GM23338 (cell line): ENCODE measurements at regions not wholly inside any gene's neighbourhood (a gene's known extent, or its start where the extent isn't known, plus 50 kb on each side); places are given as distances from the start of the nearest gene placed in this dataset.

Experiments used
- ATAC-seq: fragments of 200-7000 bp; cut with Tn5 transposase; 3 replicates; pipeline ENCODE4 v1.9.1; 2020
- DNase-seq: peaks from one replicate; pipeline ENCODE4 v3.0.0-alpha.2; 2015; ENCODE audit warnings: low spot score
- H2AFZ ChIP-seq: fragments of 200-600 bp; sonication (generic); 2 replicates; pipeline ENCODE4 v1.8.0; 2016; ENCODE audit warnings: antibody characterized with exemption, mild to moderate bottlenecking, moderate library complexity
- H3F3A ChIP-seq: fragments of 200-600 bp; sonication (generic); replicated peaks from 2 replicates; pipeline ENCODE4 v1.8.0; 2017; ENCODE audit warnings: antibody characterized with exemption, mixed run types, low read depth
- H3K27ac ChIP-seq: fragments of 200-600 bp; sonication (generic); 2 replicates; pipeline ENCODE4 v1.6.1; 2016; ENCODE audit warnings: low read depth
- H3K27me3 ChIP-seq: fragments of 200-600 bp; sonication (generic); 2 replicates; pipeline ENCODE4 v1.8.0; 2016; ENCODE audit warnings: mild to moderate bottlenecking, mixed run types, moderate library complexity; ENCODE audit not compliant: insufficient read depth
- H3K36me3 ChIP-seq: fragments of 200-600 bp; sonication (generic); 2 replicates; pipeline ENCODE4 v1.8.0; 2016; ENCODE audit warnings: mild to moderate bottlenecking; ENCODE audit not compliant: insufficient read depth
- H3K4me1 ChIP-seq: fragments of 200-600 bp; sonication (generic); 2 replicates; pipeline ENCODE4 v1.8.0; 2016; ENCODE audit warnings: mild to moderate bottlenecking, moderate library complexity; ENCODE audit not compliant: insufficient read depth
- H3K4me2 ChIP-seq: fragments of 200-600 bp; sonication (generic); 2 replicates; pipeline ENCODE4 v1.7.1; 2017; ENCODE audit warnings: mixed run types
- H3K4me3 ChIP-seq: fragments of 200-600 bp; sonication (generic); 2 replicates; pipeline ENCODE4 v1.6.1; 2016; ENCODE audit warnings: mixed run types
- H3K79me2 ChIP-seq: fragments of 200-600 bp; sonication (generic); replicated peaks from 2 replicates; pipeline ENCODE4 v1.8.0; 2017; ENCODE audit warnings: mild to moderate bottlenecking; ENCODE audit not compliant: insufficient read depth
- H3K9me2 ChIP-seq: fragments of 200-600 bp; sonication (generic); 2 replicates; pipeline ENCODE4 v1.8.0; 2017; ENCODE audit not compliant: insufficient read depth
- H4K20me1 ChIP-seq: fragments of 200-600 bp; sonication (generic); replicated peaks from 2 replicates; pipeline ENCODE4 v1.8.0; 2017; ENCODE audit warnings: mild to moderate bottlenecking; ENCODE audit not compliant: insufficient read depth
- H3K27ac Mint-ChIP-seq: 2 replicates; pipeline ENCODE4 v1.8.0; 2020; ENCODE audit warnings: inconsistent platforms, mild to moderate bottlenecking, moderate library complexity, mixed read lengths
- H3K27me3 Mint-ChIP-seq: 3 replicates; pipeline ENCODE4 v1.8.0; 2022; ENCODE audit warnings: low read depth, mild to moderate bottlenecking, moderate library complexity, mixed read lengths, inconsistent platforms; ENCODE audit not compliant: insufficient read depth, poor library complexity
- H3K36me3 Mint-ChIP-seq: 3 replicates; pipeline ENCODE4 v1.8.0; 2021; ENCODE audit warnings: low read depth, mild to moderate bottlenecking, inconsistent platforms, moderate library complexity, mixed read lengths
- H3K4me1 Mint-ChIP-seq: 3 replicates; pipeline ENCODE4 v1.8.0; 2020; ENCODE audit warnings: mild to moderate bottlenecking, inconsistent platforms, mixed read lengths
- H3K4me3 Mint-ChIP-seq: 3 replicates; pipeline ENCODE4 v1.8.0; 2021; ENCODE audit warnings: moderate library complexity, mild to moderate bottlenecking, inconsistent platforms, mixed read lengths
- H3K9me3 Mint-ChIP-seq: 3 replicates; pipeline ENCODE4 v1.8.0; 2020; ENCODE audit warnings: moderate library complexity, mild to moderate bottlenecking, inconsistent platforms, mixed read lengths
- CREB1 ChIP-seq: fragments of 250-450 bp; sonication (Bioruptor Pico); IDR thresholded peaks from 2 replicates; pipeline ENCODE4 v1.5.0; 2020; ENCODE audit warnings: low read depth, mild to moderate bottlenecking, moderate library complexity
- ETS1 ChIP-seq: IDR thresholded peaks from 2 replicates; pipeline ENCODE4 v1.6.1; 2016; ENCODE audit warnings: antibody characterized with exemption
- EZH2 ChIP-seq: fragments of 200-600 bp; sonication (generic); IDR thresholded peaks from one replicate; pipeline ENCODE4 v1.8.0; 2017; ENCODE audit warnings: antibody characterized with exemption, mild to moderate bottlenecking, low read depth; ENCODE audit not compliant: unreplicated experiment
- EZH2phosphoT487 ChIP-seq: fragments of 200-600 bp; sonication (generic); IDR thresholded peaks from one replicate; pipeline ENCODE4 v1.8.1; 2018; ENCODE audit warnings: antibody characterized with exemption; ENCODE audit not compliant: unreplicated experiment
- JUNB ChIP-seq: IDR thresholded peaks from one replicate; pipeline ENCODE4 v1.6.1; 2016; ENCODE audit warnings: antibody characterized with exemption; ENCODE audit not compliant: unreplicated experiment
- NANOG ChIP-seq: IDR thresholded peaks from 2 replicates; pipeline ENCODE4 v1.6.1; 2016; ENCODE audit warnings: antibody characterized with exemption, borderline replicate concordance
- POLR2AphosphoS5 ChIP-seq: IDR thresholded peaks from 2 replicates; pipeline ENCODE4 v1.6.1; 2016; ENCODE audit warnings: antibody characterized with exemption, low read depth
- STAT1 ChIP-seq: IDR thresholded peaks from one replicate; pipeline ENCODE4 v1.6.1; 2016; ENCODE audit warnings: antibody characterized with exemption; ENCODE audit not compliant: unreplicated experiment
- ZNF114 ChIP-seq: fragments of 250-450 bp; sonication (Bioruptor Pico); IDR thresholded peaks from 2 replicates; pipeline ENCODE4 v1.5.0; 2020; ENCODE audit warnings: mild to moderate bottlenecking, moderate library complexity
- ZNF331 ChIP-seq: fragments of 250-450 bp; sonication (Bioruptor Pico); IDR thresholded peaks from 2 replicates; pipeline ENCODE4 v1.5.0; 2020; ENCODE audit warnings: low read depth, mild to moderate bottlenecking, moderate library complexity
- TF ChIP-seq, protein P1 (sequence below), 2 experiments: fragments of 200-600 bp in 1 of 2; sonication (generic) in 1 of 2; conservative IDR thresholded peaks; 2 replicates each; pipeline versions ENCODE4 v1.5.1 to v1.6.1; 2016 to 2017; ENCODE audit warnings: antibody characterized with exemption in 2 of 2, low read depth in 2 of 2, mild to moderate bottlenecking in 2 of 2, moderate library complexity in 1 of 2
- TF ChIP-seq, protein P2 (sequence below): IDR thresholded peaks from one replicate; pipeline ENCODE4 v1.6.1; 2018; ENCODE audit warnings: antibody characterized with exemption; ENCODE audit not compliant: unreplicated experiment
- TF ChIP-seq, protein P3 (sequence below): fragments of 250-450 bp; sonication (Bioruptor Pico); IDR thresholded peaks from 2 replicates; pipeline ENCODE4 v1.5.0; 2020; ENCODE audit warnings: mild to moderate bottlenecking, moderate library complexity

- H3K9me2 ChIP-seq = 0 out of 2 replicates have a peak, but pooled peaks cover 1% of the 10 kb centered on the region
- no peak for ATAC-seq
- TF ChIP-seq NANOG (no peak), ZNF114 (CRISPR knock-in tag) (no peak), JUNB (no peak), POLR2AphosphoS5 (no peak), EZH2phosphoT487 (no peak), CREB1 (CRISPR knock-in tag) (no peak), ZNF331 (no peak), ETS1 (no peak), EZH2 (no peak), STAT1 (no peak)
- TF ChIP-seq, protein P1, sequence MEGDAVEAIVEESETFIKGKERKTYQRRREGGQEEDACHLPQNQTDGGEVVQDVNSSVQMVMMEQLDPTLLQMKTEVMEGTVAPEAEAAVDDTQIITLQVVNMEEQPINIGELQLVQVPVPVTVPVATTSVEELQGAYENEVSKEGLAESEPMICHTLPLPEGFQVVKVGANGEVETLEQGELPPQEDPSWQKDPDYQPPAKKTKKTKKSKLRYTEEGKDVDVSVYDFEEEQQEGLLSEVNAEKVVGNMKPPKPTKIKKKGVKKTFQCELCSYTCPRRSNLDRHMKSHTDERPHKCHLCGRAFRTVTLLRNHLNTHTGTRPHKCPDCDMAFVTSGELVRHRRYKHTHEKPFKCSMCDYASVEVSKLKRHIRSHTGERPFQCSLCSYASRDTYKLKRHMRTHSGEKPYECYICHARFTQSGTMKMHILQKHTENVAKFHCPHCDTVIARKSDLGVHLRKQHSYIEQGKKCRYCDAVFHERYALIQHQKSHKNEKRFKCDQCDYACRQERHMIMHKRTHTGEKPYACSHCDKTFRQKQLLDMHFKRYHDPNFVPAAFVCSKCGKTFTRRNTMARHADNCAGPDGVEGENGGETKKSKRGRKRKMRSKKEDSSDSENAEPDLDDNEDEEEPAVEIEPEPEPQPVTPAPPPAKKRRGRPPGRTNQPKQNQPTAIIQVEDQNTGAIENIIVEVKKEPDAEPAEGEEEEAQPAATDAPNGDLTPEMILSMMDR (conservative IDR thresholded peaks at IDR 0.05; ENCODE audit: low read depth in 2 of 2) = no peak
- TF ChIP-seq, protein P2, sequence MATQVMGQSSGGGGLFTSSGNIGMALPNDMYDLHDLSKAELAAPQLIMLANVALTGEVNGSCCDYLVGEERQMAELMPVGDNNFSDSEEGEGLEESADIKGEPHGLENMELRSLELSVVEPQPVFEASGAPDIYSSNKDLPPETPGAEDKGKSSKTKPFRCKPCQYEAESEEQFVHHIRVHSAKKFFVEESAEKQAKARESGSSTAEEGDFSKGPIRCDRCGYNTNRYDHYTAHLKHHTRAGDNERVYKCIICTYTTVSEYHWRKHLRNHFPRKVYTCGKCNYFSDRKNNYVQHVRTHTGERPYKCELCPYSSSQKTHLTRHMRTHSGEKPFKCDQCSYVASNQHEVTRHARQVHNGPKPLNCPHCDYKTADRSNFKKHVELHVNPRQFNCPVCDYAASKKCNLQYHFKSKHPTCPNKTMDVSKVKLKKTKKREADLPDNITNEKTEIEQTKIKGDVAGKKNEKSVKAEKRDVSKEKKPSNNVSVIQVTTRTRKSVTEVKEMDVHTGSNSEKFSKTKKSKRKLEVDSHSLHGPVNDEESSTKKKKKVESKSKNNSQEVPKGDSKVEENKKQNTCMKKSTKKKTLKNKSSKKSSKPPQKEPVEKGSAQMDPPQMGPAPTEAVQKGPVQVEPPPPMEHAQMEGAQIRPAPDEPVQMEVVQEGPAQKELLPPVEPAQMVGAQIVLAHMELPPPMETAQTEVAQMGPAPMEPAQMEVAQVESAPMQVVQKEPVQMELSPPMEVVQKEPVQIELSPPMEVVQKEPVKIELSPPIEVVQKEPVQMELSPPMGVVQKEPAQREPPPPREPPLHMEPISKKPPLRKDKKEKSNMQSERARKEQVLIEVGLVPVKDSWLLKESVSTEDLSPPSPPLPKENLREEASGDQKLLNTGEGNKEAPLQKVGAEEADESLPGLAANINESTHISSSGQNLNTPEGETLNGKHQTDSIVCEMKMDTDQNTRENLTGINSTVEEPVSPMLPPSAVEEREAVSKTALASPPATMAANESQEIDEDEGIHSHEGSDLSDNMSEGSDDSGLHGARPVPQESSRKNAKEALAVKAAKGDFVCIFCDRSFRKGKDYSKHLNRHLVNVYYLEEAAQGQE = no peak
- TF ChIP-seq, protein P3, sequence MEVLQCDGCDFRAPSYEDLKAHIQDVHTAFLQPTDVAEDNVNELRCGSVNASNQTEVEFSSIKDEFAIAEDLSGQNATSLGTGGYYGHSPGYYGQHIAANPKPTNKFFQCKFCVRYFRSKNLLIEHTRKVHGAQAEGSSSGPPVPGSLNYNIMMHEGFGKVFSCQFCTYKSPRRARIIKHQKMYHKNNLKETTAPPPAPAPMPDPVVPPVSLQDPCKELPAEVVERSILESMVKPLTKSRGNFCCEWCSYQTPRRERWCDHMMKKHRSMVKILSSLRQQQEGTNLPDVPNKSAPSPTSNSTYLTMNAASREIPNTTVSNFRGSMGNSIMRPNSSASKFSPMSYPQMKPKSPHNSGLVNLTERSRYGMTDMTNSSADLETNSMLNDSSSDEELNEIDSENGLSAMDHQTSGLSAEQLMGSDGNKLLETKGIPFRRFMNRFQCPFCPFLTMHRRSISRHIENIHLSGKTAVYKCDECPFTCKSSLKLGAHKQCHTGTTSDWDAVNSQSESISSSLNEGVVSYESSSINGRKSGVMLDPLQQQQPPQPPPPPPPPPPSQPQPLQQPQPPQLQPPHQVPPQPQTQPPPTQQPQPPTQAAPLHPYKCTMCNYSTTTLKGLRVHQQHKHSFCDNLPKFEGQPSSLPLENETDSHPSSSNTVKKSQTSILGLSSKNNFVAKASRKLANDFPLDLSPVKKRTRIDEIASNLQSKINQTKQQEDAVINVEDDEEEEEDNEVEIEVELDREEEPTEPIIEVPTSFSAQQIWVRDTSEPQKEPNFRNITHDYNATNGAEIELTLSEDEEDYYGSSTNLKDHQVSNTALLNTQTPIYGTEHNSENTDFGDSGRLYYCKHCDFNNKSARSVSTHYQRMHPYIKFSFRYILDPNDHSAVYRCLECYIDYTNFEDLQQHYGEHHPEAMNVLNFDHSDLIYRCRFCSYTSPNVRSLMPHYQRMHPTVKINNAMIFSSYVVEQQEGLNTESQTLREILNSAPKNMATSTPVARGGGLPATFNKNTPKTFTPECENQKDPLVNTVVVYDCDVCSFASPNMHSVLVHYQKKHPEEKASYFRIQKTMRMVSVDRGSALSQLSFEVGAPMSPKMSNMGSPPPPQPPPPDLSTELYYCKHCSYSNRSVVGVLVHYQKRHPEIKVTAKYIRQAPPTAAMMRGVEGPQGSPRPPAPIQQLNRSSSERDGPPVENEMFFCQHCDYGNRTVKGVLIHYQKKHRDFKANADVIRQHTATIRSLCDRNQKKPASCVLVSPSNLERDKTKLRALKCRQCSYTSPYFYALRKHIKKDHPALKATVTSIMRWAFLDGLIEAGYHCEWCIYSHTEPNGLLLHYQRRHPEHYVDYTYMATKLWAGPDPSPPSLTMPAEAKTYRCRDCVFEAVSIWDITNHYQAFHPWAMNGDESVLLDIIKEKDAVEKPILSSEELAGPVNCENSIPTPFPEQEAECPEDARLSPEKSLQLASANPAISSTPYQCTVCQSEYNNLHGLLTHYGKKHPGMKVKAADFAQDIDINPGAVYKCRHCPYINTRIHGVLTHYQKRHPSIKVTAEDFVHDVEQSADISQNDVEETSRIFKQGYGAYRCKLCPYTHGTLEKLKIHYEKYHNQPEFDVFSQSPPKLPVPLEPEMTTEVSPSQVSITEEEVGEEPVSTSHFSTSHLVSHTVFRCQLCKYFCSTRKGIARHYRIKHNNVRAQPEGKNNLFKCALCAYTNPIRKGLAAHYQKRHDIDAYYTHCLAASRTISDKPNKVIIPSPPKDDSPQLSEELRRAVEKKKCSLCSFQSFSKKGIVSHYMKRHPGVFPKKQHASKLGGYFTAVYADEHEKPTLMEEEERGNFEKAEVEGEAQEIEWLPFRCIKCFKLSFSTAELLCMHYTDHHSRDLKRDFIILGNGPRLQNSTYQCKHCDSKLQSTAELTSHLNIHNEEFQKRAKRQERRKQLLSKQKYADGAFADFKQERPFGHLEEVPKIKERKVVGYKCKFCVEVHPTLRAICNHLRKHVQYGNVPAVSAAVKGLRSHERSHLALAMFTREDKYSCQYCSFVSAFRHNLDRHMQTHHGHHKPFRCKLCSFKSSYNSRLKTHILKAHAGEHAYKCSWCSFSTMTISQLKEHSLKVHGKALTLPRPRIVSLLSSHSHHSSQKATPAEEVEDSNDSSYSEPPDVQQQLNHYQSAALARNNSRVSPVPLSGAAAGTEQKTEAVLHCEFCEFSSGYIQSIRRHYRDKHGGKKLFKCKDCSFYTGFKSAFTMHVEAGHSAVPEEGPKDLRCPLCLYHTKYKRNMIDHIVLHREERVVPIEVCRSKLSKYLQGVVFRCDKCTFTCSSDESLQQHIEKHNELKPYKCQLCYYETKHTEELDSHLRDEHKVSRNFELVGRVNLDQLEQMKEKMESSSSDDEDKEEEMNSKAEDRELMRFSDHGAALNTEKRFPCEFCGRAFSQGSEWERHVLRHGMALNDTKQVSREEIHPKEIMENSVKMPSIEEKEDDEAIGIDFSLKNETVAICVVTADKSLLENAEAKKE (CRISPR knock-in tag) = no peak
- Mint-ChIP-seq H3K4me1 (peaks cover 18% of the 10 kb centered on the region), H3K4me3 (no peak overlapping the region), H3K27me3 (no peaks in the 10 kb centered on the region), H3K27ac (no peak overlapping the region), H3K9me3 (no peaks in the 10 kb centered on the region; the same call in 2 of the 3 replicates), H3K36me3 (no peaks in the 10 kb centered on the region)
- H3K36me3 ChIP-seq = no peaks in the 10 kb centered on the region
- H3K4me2 ChIP-seq = no peak overlapping the region
- no peaks in the 10 kb centered on the region for H4K20me1 ChIP-seq
- H3K4me3 ChIP-seq = no peak overlapping the region
- H3K27me3 ChIP-seq = no peaks in the 10 kb centered on the region
- no peak for DNase-seq
- H3K79me2 ChIP-seq = no peaks in the 10 kb centered on the region
- no peaks in the 10 kb centered on the region for H3F3A ChIP-seq
- no peak overlapping the region for H3K27ac ChIP-seq
- H2AFZ ChIP-seq = no peak overlapping the region
- peaks cover 18% of the 10 kb centered on the region for H3K4me1 ChIP-seq
Observed at GRCh38 chr9:18032636-18033035, 441.3 kb upstream of the ADAMTSL1 start.
